ENCODE measurements at regions not wholly inside any gene's neighbourhood (a gene's known extent, or its start where the extent isn't known, plus 50 kb on each side); places are given as distances from the start of the nearest gene placed in this dataset.
A peak's percentile ranks its signal among the peaks of the same experiment; 100 is the strongest.

DNA sequence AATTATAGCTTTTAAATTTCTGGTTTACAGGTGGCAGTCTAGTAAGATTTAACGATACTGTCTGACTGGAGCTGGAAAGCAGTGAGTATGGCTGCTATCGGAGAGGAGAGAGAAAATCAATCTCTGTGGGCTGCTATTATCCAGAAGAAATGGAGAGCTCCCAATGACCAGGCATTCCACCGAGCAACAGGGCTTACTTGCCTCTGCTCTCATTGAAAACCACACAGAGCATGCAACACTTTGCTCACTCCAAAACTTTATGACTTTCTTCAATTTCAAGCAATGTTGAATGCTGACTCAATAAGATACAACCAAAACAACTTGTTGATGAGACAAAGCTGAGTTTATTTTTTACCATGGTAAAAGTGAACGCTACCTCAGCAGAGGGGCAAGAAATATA is 337.0 kb upstream of the NCAM2 start:
- Histone ChIP-seq H2AFZ (ENCODE audit: low read length) (peak overlapping the region; percentile 60), H3K36me3 (replicated peaks in 1 of 2; ENCODE audit: control insufficient read depth in 2 of 2, insufficient read depth in 2 of 2, low read length in 2 of 2) (no peaks in the 10 kb centered on the region), H4K91ac (ENCODE audit: low read depth, low read length, poor library complexity) (no peak overlapping the region), H2BK120ac (ENCODE audit: low read depth, low read length) (no peak overlapping the region), H2BK15ac (ENCODE audit: low read length) (no peak overlapping the region), H4K8ac (ENCODE audit: low read depth, low read length) (no peak overlapping the region), H3K27me3 (ENCODE audit: control insufficient read depth in 3 of 3, insufficient read depth in 3 of 3, low read depth in 1 of 3, low read length in 3 of 3) (no peaks in the 10 kb centered on the region), H3K4me3 (ENCODE audit: low read length in 2 of 2) (peak overlapping the region in 1 of 2 donors; percentile 1), H2BK12ac (ENCODE audit: low read length) (no peak overlapping the region), H3K23ac (ENCODE audit: low read depth, low read length, poor library complexity) (no peak overlapping the region), H3K9me3 (replicated peaks in 1 of 2; ENCODE audit: control insufficient read depth in 2 of 2, insufficient read depth in 1 of 2, low read depth in 1 of 2, low read length in 2 of 2) (peaks cover 0 to 2% of the 10 kb centered on the region in 2 donors), H3K4ac (ENCODE audit: low read length) (no peak overlapping the region), H3K27ac (replicated peaks; ENCODE audit: low read length) (peak overlapping the region; percentile 71), H3K18ac (ENCODE audit: low read length) (no peak overlapping the region), H3K4me2 (ENCODE audit: insufficient read depth, low read length, poor library complexity, severe bottlenecking) (peak overlapping the region; percentile 45), H3K14ac (ENCODE audit: low read length) (no peak overlapping the region), H3K79me1 (ENCODE audit: low read depth, low read length) (no peaks in the 10 kb centered on the region), H3K4me1 (ENCODE audit: control insufficient read depth in 2 of 2, insufficient read depth in 1 of 2, low read depth in 1 of 2, low read length in 2 of 2) (peaks cover 3 to 18% of the 10 kb centered on the region in 2 donors), H2BK5ac (ENCODE audit: low read length) (no peak overlapping the region), H2AK5ac (ENCODE audit: low read depth, low read length) (no peak overlapping the region), H3K9ac (ENCODE audit: low read depth, low read length, poor library complexity) (no peak overlapping the region)
- DNase-seq (ENCODE audit: low spot score): no peak
- no CpG with 5 or more reads among the region's 4 CpGs for WGBS, 2 donors (ENCODE audit: extremely low coverage in 2 of 2, insufficient read length in 2 of 2, insufficient replicate concordance in 1 of 2)

DNA sequence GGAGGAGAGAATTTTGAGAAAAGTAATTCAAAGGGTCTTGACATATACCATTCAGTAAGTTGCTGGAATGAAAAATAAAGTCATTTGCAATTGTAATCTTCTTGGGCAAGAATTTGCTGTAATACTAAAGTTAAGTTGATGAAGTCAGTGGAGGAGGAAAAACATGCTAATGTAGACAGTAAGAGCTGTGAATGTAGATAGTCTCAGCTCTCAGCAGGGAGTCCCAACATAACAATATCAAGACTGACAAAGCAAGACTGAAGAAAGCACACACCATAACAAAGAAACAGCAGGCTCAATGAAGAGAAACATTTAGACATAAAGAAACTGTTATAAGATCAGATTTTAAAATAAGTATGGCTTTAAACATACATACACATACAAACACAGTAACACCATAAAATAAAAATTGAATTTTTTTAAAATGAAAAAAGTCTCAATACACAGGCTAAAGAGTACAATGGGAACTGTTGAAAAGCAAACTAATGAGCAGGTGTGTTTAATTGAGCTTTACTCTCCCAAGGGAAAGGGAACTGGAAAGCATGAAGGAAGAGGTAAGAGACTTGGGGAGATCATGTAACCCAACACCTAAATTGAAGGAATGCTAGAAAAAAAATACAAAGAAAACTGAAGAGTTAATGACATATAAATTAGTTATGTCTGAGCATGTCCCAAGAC is 336.3 kb upstream of the NCAM2 start:
- Histone ChIP-seq H2AK5ac (ENCODE audit: low read depth, low read length) (no peak overlapping the region), H3K9me3 (replicated peaks in 1 of 2; ENCODE audit: control insufficient read depth in 2 of 2, insufficient read depth in 1 of 2, low read depth in 1 of 2, low read length in 2 of 2) (peaks cover 0 to 3% of the 10 kb centered on the region in 2 donors), H2AFZ (ENCODE audit: low read length) (peak overlapping the region; percentile 60), H2BK5ac (ENCODE audit: low read length) (no peak overlapping the region), H3K9ac (ENCODE audit: low read depth, low read length, poor library complexity) (no peak overlapping the region), H3K4me1 (ENCODE audit: control insufficient read depth in 2 of 2, insufficient read depth in 1 of 2, low read depth in 1 of 2, low read length in 2 of 2) (peaks cover 3 to 18% of the 10 kb centered on the region in 2 donors), H3K79me1 (ENCODE audit: low read depth, low read length) (no peaks in the 10 kb centered on the region), H4K8ac (ENCODE audit: low read depth, low read length) (no peak overlapping the region), H4K91ac (ENCODE audit: low read depth, low read length, poor library complexity) (no peak overlapping the region), H3K4me2 (ENCODE audit: insufficient read depth, low read length, poor library complexity, severe bottlenecking) (peak overlapping the region; percentile 45), H3K27ac (replicated peaks; ENCODE audit: low read length) (peak overlapping the region; percentile 71), H3K18ac (ENCODE audit: low read length) (no peak overlapping the region), H3K36me3 (replicated peaks in 1 of 2; ENCODE audit: control insufficient read depth in 2 of 2, insufficient read depth in 2 of 2, low read length in 2 of 2) (no peaks in the 10 kb centered on the region), H3K14ac (ENCODE audit: low read length) (no peak overlapping the region), H2BK15ac (ENCODE audit: low read length) (no peak overlapping the region), H3K4ac (ENCODE audit: low read length) (no peak overlapping the region), H3K27me3 (ENCODE audit: control insufficient read depth in 3 of 3, insufficient read depth in 3 of 3, low read depth in 1 of 3, low read length in 3 of 3) (no peaks in the 10 kb centered on the region), H3K23ac (ENCODE audit: low read depth, low read length, poor library complexity) (no peak overlapping the region), H3K4me3 (ENCODE audit: low read length in 2 of 2) (peak overlapping the region in 1 of 2 donors; percentile 1), H2BK12ac (ENCODE audit: low read length) (no peak overlapping the region), H2BK120ac (ENCODE audit: low read depth, low read length) (no peak overlapping the region)
- peak; percentile 59 for DNase-seq (ENCODE audit: low spot score)

DNA sequence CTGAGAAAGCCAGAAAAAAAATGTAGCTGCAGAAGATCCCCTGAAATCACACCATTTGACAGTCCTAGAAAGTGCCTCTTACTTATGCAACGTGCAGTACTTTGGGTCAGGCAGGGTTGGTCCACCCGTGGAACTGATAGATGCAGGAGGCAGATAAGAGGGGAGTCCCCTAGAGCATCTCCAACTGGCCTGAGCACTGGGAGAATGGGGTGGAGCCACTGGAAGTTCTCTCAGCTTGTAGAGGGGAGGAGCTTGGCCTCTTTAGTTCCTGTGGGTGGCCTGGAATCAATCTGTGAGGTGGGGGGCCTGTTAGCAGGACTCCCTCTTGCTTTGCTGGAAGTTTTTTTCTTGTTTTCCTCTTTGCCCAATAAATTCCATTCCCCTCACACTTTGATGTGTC is 335.7 kb upstream of the NCAM2 start:
- no peak overlapping the region for H2BK12ac ChIP-seq (ENCODE audit: low read length)
- no peak overlapping the region for H3K9ac ChIP-seq (ENCODE audit: low read depth, low read length, poor library complexity)
- no peak overlapping the region for H3K14ac ChIP-seq (ENCODE audit: low read length)
- WGBS, 2 donors (ENCODE audit: extremely low coverage in 2 of 2, insufficient read length in 2 of 2, insufficient replicate concordance in 1 of 2): no CpG with 5 or more reads among the region's 2 CpGs
- H2BK120ac ChIP-seq (ENCODE audit: low read depth, low read length): no peak overlapping the region
- no peaks in the 10 kb centered on the region for H3K36me3 ChIP-seq (replicated peaks in 1 of 2; ENCODE audit: control insufficient read depth in 2 of 2, insufficient read depth in 2 of 2, low read length in 2 of 2)
- peak overlapping the region; percentile 62 for H3K27ac ChIP-seq (replicated peaks; ENCODE audit: low read length)
- no peaks in the 10 kb centered on the region for H3K79me1 ChIP-seq (ENCODE audit: low read depth, low read length)
- no peak overlapping the region for H3K23ac ChIP-seq (ENCODE audit: low read depth, low read length, poor library complexity)
- H3K4me2 ChIP-seq (ENCODE audit: insufficient read depth, low read length, poor library complexity, severe bottlenecking): no peak overlapping the region
- H2BK5ac ChIP-seq (ENCODE audit: low read length): no peak overlapping the region
- no peaks in the 10 kb centered on the region for H3K27me3 ChIP-seq (ENCODE audit: control insufficient read depth in 3 of 3, insufficient read depth in 3 of 3, low read depth in 1 of 3, low read length in 3 of 3)
- H2AFZ ChIP-seq (ENCODE audit: low read length): peak overlapping the region; percentile 8
- no peak overlapping the region for H2BK15ac ChIP-seq (ENCODE audit: low read length)
- H3K18ac ChIP-seq (ENCODE audit: low read length): peak overlapping the region; percentile 88
- H2AK5ac ChIP-seq (ENCODE audit: low read depth, low read length): no peak overlapping the region
- no peak overlapping the region for H4K91ac ChIP-seq (ENCODE audit: low read depth, low read length, poor library complexity)
- no peak overlapping the region for H3K4ac ChIP-seq (ENCODE audit: low read length)
- H3K4me1 ChIP-seq (ENCODE audit: control insufficient read depth in 2 of 2, insufficient read depth in 1 of 2, low read depth in 1 of 2, low read length in 2 of 2): peaks cover 3 to 18% of the 10 kb centered on the region in 2 donors
- DNase-seq (ENCODE audit: low spot score): no peak
- H4K8ac ChIP-seq (ENCODE audit: low read depth, low read length): no peak overlapping the region
- peaks cover 0 to 3% of the 10 kb centered on the region in 2 donors for H3K9me3 ChIP-seq (replicated peaks in 1 of 2; ENCODE audit: control insufficient read depth in 2 of 2, insufficient read depth in 1 of 2, low read depth in 1 of 2, low read length in 2 of 2)
- no peak overlapping the region for H3K4me3 ChIP-seq (ENCODE audit: low read length in 2 of 2)

DNA sequence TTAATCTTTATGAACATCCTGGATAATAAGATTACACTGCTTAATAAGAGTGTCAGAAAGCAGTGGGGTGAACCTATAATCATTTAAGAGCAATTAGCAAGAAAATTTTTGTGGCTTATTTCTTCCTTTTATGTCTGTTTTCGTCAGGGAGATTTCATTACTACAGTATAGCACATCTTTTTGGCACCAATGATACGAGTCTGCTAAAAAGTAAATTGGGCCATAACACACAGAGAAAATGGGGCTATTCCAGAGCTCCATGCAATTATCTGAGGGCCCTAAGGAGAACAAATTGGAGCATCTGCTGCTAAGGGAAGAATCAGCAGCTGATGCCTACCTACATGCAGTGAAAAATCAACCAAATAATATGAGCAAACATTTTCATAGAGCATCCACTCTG is 330.3 kb upstream of the NCAM2 start:
- no peaks in the 10 kb centered on the region for H3K36me3 ChIP-seq (replicated peaks in 1 of 2; ENCODE audit: control insufficient read depth in 2 of 2, insufficient read depth in 2 of 2, low read length in 2 of 2)
- H3K18ac ChIP-seq (ENCODE audit: low read length): no peak overlapping the region
- no peak overlapping the region for H2BK15ac ChIP-seq (ENCODE audit: low read length)
- no peak overlapping the region for H2AK5ac ChIP-seq (ENCODE audit: low read depth, low read length)
- H3K27ac ChIP-seq (replicated peaks; ENCODE audit: low read length): no peak overlapping the region
- H3K23ac ChIP-seq (ENCODE audit: low read depth, low read length, poor library complexity): no peak overlapping the region
- H3K4me2 ChIP-seq (ENCODE audit: insufficient read depth, low read length, poor library complexity, severe bottlenecking): no peak overlapping the region
- H4K8ac ChIP-seq (ENCODE audit: low read depth, low read length): no peak overlapping the region
- H3K9me3 ChIP-seq (replicated peaks in 1 of 2; ENCODE audit: control insufficient read depth in 2 of 2, insufficient read depth in 1 of 2, low read depth in 1 of 2, low read length in 2 of 2): peaks cover 0 to 9% of the 10 kb centered on the region in 2 donors
- H2AFZ ChIP-seq (ENCODE audit: low read length): no peak overlapping the region
- WGBS, 2 donors (ENCODE audit: extremely low coverage in 2 of 2, insufficient read length in 2 of 2, insufficient replicate concordance in 1 of 2): no CpG with 5 or more reads among the region's 2 CpGs
- no peak overlapping the region for H3K9ac ChIP-seq (ENCODE audit: low read depth, low read length, poor library complexity)
- no peaks in the 10 kb centered on the region for H3K4me1 ChIP-seq (ENCODE audit: control insufficient read depth in 2 of 2, insufficient read depth in 1 of 2, low read depth in 1 of 2, low read length in 2 of 2)
- H4K91ac ChIP-seq (ENCODE audit: low read depth, low read length, poor library complexity): no peak overlapping the region
- no peak overlapping the region for H3K4ac ChIP-seq (ENCODE audit: low read length)
- no peak overlapping the region for H3K4me3 ChIP-seq (ENCODE audit: low read length in 2 of 2)
- no peaks in the 10 kb centered on the region for H3K79me1 ChIP-seq (ENCODE audit: low read depth, low read length)
- no peak overlapping the region for H2BK120ac ChIP-seq (ENCODE audit: low read depth, low read length)
- H3K14ac ChIP-seq (ENCODE audit: low read length): no peak overlapping the region
- no peak overlapping the region for H2BK5ac ChIP-seq (ENCODE audit: low read length)
- no peaks in the 10 kb centered on the region for H3K27me3 ChIP-seq (ENCODE audit: control insufficient read depth in 3 of 3, insufficient read depth in 3 of 3, low read depth in 1 of 3, low read length in 3 of 3)
- H2BK12ac ChIP-seq (ENCODE audit: low read length): no peak overlapping the region
- no peak for DNase-seq (ENCODE audit: low spot score)

Data from neuronal stem cell (in vitro differentiated cells).